Fibroblast of pulmonary artery (primary cell): ENCODE measurements at regions not wholly inside any gene's neighbourhood (a gene's known extent, or its start where the extent isn't known, plus 50 kb on each side); places are given as distances from the start of the nearest gene placed in this dataset.

Experiments
- DNase-seq: peaks from one replicate; pipeline ENCODE4 v3.0.0-alpha.2; 2010; ENCODE audit warnings: low read depth
- H3K4me3 ChIP-seq: replicated peaks from 2 replicates; pipeline ENCODE4 v1.5.1; 2011; ENCODE audit warnings: low read depth, mild to moderate bottlenecking, control low read depth, low read length, moderate library complexity
- CTCF ChIP-seq: IDR thresholded peaks from 2 replicates; pipeline ENCODE4 v1.5.1; 2011; ENCODE audit warnings: mild to moderate bottlenecking, control low read depth, low read length, inconsistent platforms; ENCODE audit errors: missing control alignments

- no peak for TF ChIP-seq CTCF
- DNase-seq, result no peak
- H3K4me3 ChIP-seq, result no peak overlapping the region
Observed at GRCh38 chr7:121576148-121576917, 180.2 kb upstream of the FAM3C start.

GRCh38 chr7:121575194-121575765 lies 179.2 kb upstream of the FAM3C start:
- DNase-seq, result no peak
- no peak for TF ChIP-seq CTCF
- no peak overlapping the region for H3K4me3 ChIP-seq

GRCh38 chr7:121574109-121574508 lies 178.0 kb upstream of the FAM3C start:
- DNase-seq, result no peak
- TF ChIP-seq CTCF, result no peak
- no peak overlapping the region for H3K4me3 ChIP-seq

- no peak for DNase-seq
- H3K4me3 ChIP-seq, result no peak overlapping the region
- TF ChIP-seq CTCF, result no peak
Observed at GRCh38 chr7:121572615-121573014, 176.5 kb upstream of the FAM3C start.

- no peak for DNase-seq
- no peak for TF ChIP-seq CTCF
Observed at GRCh38 chr7:121570365-121570764, 174.3 kb upstream of the FAM3C start.

GRCh38 chr7:121563177-121563576 lies 167.1 kb upstream of the FAM3C start:
- peak; percentile 45 for TF ChIP-seq CTCF
- no peak for DNase-seq

More at GRCh38 chr7:121570365-121570764, 174.3 kb upstream of the FAM3C start:
- no peak overlapping the region for H3K4me3 ChIP-seq

More at GRCh38 chr7:121563177-121563576, 167.1 kb upstream of the FAM3C start:
- no peak overlapping the region for H3K4me3 ChIP-seq
